ENCODE measurements at regions not wholly inside any gene's neighbourhood (a gene's known extent, or its start where the extent isn't known, plus 50 kb on each side); places are given as distances from the start of the nearest gene placed in this dataset.
A peak's percentile ranks its signal among the peaks of the same experiment; 100 is the strongest.
"Not testable (repeated sequence)": the region's sequence is repeated elsewhere in the genome, so short reads cannot be mapped to it uniquely, and the experiment has no call there.

DNA sequence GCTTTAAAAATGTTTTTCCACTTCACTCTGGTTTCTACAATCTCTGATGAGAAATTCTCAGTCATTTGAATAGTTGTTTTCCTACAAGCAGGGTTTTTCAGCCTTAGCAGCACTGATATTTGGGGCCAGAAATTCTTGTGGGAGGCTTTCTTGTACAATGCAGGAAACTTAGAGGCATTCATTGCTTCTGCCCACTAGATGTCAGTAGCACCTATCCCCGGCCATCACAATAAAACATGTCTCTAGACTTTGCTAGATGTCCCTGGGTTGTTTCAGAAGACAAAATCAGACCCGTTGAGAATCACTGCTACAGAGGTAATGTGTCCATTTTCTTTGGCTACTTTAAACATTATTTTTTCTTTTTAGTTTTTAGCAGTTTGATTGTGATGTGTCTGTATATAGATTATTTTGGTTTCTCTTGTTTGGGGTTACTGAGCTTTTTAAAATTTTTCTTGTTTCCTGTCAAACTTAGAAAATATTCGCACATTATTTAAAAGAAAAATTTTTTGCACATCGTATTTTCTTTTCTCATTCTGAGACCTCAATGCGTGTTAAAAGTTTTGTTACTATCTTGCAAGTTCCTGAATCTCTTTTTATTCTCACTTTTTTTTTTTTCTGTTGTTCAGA is 60.8 kb upstream of the CCDC179 start:
- DNase-seq (ENCODE audit: low read depth in 2 of 2) = peak; percentile 22 to 26

DNA sequence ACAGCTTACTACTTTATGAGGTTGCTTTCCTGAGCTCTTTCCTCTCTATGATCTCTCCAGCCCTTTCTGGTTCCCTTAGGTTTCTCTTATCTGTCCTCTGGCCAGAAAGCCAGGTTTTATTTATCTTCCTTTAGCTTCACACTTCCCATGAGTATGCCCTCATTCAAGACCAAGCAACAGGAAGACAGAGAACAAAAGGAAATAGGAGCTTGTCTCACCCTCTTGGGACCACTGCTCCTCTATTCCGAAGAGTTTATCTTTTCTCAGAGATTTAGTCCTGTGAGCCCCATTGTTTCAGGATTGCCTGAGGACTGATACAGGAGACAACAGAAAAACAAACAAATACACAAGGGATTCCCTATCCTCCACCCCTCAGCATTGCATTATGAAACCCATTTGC is 62.4 kb upstream of the CCDC179 start:
- no peak for DNase-seq (ENCODE audit: low read depth in 2 of 2)

DNA sequence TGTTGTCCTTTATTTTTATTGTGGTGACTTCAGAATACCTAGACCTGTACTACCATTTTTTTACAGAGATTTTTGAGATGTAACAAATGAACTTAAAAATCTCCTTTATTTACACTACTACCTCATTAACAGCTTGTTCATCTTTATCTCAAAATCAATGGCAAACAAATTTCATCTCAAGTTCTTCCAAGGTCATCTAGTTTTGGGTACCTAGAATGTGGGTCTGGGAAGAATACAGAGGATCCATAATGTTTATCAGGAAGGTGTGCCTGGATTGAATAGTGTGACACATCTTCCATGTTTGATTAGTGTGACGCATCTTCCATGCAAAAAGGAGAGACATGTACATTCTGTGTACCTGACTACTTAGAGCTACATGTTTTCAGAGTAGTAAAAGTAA is 63.3 kb upstream of the CCDC179 start:
- DNase-seq (ENCODE audit: low read depth in 2 of 2) = no peak

DNA sequence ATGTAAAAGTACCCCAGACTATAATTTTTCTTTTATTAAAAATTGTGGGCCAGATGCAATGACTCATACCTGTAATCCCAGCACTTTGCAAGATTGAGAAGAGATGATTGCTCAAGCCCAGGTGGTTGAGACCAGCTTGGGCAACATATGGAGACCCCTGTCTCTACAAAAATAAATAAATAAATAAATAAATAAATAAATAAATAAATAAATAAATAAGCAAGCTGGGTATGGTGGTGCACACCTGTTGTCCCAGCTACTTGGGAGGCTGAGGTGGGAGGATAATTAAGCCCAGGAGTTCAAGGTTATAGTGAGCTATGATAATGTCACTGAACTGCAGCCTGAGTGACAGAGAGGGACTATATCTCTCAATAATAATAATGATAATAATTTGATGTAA is 66.1 kb upstream of the CCDC179 start:
- DNase-seq (ENCODE audit: low read depth in 2 of 2) = no peak

DNA sequence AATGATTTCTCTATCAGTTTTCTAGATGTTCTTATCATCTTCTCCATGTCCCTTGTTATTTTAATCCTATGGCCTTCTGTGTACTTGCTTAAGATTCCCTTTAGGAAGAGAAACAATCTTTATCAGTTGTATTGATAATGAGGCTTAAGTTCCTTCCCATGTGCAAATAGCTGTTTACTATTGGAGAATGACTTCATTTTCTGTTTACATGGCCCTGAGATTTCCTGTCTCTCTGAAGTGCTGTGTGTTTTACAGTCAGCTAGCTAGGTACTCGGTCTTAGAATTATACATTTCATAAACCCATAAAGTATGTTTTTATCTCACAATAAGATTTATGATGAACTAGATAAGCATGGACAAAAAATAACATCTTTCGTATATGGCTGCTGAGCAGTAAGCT is 67.5 kb upstream of the CCDC179 start:
- no peak for DNase-seq (ENCODE audit: low read depth in 2 of 2)

DNA sequence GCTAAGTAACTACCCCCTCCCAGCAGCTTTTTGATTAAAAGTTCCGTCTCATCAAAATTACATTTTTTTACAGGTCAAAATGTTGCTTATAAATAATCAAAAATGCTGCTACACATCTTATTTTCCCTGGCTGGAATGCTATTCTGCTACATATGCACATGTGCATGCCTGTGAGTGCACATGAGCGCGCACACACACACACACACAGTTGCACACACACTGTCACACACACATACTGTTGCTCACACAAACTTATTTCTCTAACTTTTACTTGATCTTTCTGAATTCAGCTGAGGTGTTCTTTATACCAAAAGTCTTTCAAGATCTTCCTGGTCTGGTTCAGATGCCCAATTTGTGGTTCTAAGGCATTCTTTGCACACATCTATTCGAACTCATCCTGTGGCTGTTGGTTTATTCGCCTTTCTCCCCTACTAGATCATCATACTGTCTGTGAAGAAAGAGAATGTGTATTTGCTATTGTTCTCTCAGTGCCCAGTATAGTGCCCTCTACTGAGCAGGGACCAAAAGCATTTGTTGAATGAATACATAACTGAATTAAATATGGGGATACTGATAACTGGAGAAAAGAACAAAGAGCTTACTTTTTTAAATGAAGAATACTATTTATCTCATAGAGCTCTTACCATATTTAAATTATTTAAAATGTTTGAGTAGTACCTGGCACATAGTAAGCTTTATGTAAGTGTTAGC is 68.1 kb upstream of the CCDC179 start:
- no peak for DNase-seq (ENCODE audit: low read depth in 2 of 2)

DNA sequence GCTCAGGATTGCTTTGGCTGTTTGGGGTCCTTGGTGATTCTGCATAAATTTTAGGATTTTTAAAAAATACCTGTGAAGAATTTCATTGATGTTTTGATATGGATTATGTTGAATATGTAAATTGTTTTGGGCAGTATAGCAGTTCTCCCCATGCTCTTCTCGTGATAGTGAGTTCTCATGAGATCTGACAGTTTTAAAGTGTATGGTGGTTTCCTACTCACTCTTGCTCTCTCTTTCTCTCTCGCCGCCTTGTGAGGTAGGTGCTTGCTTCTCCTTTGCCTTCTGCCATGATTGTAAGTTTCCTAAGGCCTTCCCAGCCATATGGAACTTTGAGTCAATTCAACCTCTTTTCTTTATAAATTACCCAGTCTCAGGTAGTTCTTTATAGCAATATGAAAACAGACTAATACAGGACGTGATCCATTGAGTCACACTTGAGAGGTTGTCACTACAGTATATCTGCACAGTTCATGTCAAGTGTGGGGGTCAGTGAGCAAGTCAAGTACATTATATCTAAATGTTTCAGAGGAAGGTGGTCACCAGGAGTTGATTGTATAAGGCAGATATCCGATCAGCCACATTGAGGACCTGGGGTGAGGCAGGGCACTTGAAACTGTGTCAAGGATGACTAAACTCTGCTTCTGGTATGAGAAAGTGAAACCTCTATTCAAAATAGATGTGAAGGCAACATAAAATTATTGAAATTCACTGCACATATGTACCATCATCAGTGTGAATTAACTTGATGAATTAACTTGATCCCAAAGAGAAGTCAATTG is 70.7 kb upstream of the CCDC179 start:
- no peak for DNase-seq (ENCODE audit: low read depth in 2 of 2)

DNA sequence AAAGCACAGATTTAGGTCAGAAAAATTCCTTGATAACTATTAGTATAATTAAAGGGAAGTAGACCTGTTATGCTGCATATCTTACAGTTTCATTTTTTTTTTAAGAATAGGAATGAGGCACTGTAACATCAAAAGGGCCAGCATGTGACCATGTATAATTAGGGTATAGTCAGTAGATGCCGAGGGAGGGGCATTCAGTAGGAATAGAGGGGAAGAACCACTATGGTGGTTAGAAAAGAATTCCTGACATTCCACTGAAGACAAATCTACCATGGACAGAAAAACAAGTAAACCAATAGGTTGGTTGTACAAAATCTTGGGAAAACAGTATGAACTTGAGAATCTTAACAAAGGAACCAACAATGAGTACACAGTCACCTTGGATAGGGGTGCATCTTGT is 78.4 kb upstream of the CCDC179 start:
- no peak for DNase-seq (ENCODE audit: low read depth in 2 of 2)

DNA sequence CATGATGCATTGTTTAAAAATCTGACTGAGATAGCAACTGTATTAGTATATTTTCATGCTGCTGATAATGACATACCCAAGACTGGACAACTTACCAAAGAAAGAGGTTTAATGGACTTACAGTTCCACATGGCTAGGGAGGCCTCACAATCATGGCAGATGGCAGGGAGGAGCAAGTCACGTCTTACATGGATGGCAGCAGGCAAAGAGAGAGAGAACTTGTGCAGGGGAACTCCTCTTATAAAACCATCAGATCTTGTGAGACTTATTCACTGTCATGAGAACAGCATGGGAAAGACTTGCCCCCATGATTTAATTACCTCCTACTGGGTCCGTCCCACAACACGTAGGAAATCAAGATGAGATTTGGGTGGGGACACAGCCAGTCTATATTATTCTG is 81.3 kb upstream of the CCDC179 start:
- not testable (repeated sequence) for DNase-seq (ENCODE audit: low read depth in 2 of 2)

DNA sequence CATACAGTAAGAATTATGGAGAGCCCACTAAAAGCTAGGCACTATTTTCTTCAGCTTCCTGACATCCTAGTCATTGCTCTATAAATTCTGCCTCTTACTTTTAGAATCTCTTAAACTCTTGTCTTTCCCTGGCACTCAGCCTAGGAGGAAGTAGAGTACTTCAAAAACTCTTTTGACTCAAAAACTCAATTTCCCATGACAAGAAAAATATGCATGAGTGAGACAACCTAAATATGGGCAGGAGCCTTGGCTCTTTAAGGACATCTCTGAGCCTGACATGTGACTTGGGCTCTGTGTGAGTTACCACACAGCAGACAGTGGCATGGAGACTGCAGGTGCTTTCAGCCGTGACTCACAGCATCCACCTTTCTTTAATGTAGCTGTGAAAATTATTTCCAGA is 97.5 kb upstream of the CCDC179 start:
- no peak for DNase-seq (ENCODE audit: low read depth in 2 of 2)

DNA sequence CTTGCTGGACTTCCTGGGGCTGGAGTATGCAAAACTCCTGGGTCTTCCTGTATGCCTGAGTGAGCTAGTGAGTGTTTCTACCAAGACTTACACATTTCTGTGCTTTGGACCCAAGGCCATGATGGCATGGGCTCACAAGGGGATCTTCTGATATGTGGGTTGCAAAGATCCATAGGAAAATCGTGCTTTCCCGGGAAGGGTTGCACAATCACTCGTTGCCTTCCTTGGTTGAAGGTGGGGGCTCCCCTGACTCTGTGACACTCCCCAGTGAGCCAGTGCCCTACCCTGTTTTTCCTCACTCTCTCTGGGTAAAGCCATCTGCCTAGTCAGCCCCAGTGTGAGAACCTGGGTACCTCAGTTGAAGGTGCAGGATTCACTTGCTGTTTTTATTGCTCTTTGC is 114.0 kb upstream of the CCDC179 start:
- no peak for DNase-seq (ENCODE audit: low read depth in 2 of 2)

DNA sequence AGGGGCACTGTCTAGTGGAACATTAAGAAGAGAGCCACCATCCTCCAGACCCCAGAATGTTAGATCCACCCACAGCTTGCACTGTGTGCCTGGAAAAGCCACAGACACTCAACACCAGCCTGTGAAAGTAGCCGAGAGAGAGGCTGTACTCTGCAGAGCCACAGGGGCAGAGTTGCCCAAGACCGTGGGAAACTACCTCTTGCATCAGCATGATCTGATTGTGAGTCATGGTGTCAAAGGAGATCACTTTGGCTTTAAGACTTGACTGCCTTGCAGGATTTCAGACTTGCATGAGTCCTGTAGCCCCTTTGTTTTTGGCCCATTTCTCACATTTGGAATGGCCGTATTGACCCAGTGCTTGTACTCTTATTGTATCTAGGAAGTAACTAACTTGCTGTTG is 115.9 kb upstream of the CCDC179 start:
- peak in 1 of 2 experiments; percentile 6 for DNase-seq (ENCODE audit: low read depth in 2 of 2)

DNA sequence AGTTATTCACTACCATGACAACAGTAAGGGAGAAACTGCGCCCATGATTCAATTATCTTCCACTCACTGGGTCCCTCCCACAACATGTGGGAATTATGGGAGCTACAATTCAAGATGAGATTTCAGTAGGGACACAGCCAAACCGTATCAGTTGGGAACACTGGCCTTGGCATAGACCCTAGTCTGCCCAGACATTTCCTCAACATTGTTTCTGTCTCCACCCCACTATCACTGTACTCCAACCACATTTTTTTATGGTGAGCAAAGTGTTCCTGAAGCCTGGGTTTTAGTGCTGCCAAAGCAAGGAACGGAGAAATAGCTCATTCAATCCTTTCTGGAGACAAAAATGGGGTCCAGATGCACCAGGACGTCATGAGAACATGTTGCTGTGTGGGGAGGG is 122.6 kb upstream of the CCDC179 start:
- DNase-seq (ENCODE audit: low read depth in 2 of 2) = no peak

DNA sequence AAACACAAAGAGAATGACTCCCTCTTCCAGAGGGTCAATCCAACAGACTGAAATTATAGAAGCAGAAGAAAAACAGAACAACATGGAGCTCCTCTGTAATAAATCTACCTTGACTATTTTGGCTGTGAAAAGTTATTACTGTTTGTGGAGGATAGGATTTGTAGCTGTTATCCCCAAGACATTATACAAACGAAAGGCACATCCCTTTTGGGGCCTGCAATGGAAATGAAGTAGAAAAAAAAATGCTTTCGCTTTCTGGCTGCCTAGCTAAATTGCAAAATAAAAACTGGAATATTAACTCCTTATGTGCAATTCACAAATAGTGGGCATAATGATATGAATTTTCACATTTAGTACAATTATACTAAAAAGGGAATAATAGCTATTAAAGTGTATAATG is 123.8 kb upstream of the CCDC179 start:
- no peak for DNase-seq (ENCODE audit: low read depth in 2 of 2)

DNA sequence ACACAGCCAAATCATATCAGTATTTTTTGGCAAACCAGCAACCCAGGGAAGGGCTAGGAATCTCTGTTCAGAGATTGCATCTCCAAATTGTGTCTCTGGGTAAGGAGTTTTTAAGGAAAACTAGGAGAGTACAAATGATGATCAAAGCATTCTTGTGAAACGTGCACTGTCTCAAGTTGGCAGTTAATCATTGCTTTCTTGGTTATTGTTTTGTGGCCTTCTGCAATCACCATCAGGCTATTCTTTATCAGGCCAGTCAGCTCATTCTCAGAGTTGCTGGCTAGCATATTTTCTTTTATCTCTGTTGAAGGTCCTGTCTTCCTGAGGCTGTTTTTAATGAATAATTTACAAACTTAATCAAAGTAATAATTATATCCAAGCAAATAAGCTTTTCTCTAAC is 129.1 kb upstream of the CCDC179 start:
- DNase-seq (ENCODE audit: low read depth in 2 of 2) = no peak

DNA sequence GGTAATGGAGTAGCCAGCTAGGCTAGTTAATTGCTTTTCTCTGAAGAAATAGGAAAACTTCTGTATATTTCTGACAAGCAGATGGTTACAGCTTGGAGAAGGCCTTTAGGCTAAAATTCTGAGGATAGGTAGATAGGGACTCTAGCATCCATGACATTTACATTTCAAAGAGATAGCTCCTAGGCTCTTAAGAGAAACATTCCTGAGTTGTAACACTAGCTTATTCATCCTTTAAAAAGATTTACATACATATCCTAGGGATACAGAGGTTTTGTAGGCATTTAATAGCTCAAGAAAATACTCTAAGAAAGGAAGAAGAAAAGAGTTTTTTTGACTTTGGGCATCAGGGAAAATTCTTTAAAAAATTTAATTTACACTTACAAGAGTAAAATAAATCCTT is 130.9 kb upstream of the CCDC179 start:
- DNase-seq (ENCODE audit: low read depth in 2 of 2) = no peak

DNA sequence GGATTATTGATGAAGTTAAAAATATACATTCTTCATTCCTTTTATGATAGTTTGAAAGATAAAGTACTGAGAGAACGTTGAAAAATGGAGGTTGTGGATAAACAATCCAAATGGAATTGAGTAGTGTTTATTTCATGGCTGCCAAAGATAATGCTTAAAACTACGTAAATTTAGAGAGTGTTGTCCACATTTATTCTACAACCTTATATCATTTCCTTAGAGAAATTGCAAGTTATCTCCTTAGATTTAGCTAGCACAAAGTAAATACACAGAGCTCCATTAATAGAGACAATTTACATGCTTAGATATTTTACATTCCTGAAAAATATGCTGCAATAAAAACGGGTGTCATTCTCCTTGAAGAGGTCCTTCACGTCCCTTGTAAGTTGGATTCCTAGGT is 146.5 kb upstream of the CCDC179 start:
- DNase-seq (ENCODE audit: low read depth in 2 of 2) = no peak

DNA sequence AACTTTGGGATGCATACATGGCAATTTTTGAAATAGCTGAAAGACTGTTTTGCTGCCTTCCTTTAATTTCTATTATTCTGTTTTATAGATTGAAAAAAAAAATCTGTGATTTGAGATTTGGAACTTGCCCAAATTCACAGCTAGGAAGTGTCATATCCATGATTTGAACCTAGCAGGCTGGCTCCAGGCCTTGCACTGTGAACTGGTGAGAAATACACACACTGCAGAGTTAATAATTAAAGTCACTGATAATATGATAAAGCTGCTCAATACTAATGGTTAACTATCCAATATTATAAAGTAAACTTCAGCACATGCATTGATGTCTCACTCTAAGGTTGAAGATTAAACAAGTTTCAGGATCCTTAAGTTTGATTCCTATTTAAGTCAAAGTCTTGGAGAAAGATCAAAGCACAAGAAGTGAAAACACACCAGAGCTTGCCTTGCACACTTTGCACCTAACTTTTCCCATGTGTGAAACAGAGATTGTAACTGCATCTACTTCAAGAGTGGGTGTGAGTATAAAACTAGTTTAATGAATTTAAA is 150.6 kb upstream of the CCDC179 start:
- no peak for DNase-seq (ENCODE audit: low read depth in 2 of 2)

DNA sequence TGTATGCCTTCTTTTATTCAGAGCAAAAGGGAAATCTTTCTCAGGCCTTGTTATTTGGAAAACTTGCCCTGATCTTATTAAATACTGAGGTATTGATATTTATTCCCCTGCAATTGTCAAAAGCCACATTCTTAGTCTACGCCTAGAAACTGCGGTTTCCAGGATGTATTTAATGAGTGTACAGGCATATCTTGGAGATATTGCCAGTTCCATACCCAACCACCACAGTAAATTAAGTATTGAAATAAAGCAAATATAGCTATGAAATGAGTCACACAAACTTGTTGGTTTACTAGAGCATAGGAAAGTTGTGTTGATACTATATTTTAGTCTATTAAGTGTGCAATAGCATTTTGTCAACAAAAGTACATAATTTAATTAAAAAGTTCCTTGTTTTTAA is 152.7 kb upstream of the CCDC179 start:
- DNase-seq (ENCODE audit: low read depth in 2 of 2) = no peak

DNA sequence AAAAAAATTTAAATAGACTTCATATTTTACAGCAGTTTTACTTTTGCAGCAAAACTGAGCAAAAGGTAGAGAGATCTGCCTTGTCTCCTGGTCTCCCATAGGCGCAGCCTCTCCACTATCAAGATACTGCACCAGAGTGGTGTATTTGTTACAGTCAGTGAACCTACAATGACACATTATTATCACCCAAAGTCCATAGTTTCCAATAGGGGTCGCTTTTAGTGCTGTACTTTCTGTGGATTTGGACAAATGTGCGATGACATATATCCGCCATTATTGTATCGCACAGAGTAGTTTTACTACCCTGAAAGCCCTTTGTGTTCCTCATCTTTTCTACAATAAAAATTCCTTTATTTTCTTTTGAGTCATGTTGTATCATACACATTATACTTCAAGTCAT is 153.2 kb upstream of the CCDC179 start:
- no peak for DNase-seq (ENCODE audit: low read depth in 2 of 2)

DNA sequence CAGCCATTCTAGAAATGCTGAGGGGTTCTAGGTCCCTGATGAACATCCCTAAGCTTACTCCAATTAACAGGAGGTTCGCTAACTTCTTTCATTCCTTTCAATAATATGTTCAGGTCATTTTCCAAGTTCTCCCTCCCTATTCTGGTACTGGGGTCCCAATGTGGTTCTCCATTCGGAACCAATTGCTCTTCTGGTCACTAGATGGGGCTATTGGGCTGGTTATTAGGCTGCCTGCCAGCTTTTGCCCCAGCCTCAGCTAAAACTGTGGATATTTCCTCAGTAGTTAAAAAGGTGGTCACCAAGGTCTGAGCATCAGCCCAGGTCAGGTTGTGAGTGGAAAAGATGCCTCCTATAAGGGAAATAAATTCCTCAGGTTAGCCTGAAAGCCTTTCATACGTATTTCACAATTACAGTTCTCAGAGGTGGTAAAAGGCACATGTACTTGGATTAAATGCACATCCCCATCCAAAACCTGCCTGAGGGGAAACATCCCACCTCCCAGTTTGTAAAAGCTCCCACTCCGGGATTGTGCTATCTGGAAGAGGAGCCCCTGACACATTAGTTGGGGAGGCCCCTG is 161.1 kb upstream of the CCDC179 start:
- peak; percentile 13 to 19 for DNase-seq (ENCODE audit: low read depth in 2 of 2)

DNA sequence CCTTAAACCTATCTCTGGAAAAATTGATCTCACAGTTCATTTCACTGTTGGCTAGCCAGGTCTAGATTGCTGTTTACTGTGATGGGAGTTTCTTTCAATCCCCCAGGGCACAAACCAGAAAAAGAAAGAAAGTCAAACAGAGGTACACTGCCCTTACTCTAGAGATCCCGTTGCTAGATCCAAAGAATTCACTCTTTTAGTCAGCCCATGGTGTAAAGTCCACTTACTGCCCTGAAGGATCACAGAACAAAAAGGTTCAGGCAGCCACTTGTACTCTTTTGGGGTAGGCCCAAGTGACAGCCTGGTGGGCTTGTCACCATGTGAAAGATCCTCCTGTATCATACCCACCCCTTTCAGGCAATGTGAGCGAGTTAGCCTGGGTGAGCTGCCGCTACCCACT is 162.6 kb upstream of the CCDC179 start:
- DNase-seq (ENCODE audit: low read depth in 2 of 2) = no peak
